Adrenal gland (tissue), 9 donors: ENCODE measurements at regions not wholly inside any gene's neighbourhood (a gene's known extent, or its start where the extent isn't known, plus 50 kb on each side); places are given as distances from the start of the nearest gene placed in this dataset.

ENCODE experiments used
- DNase-seq, 7 donors: peaks; one replicate each; pipeline ENCODE4 v3.0.0-alpha.2; 2019 to 2020
- H3K27ac ChIP-seq, 5 donors: fragments of 200-600 bp; sonication (generic) in 4 of 5; 1 replicate in 3 of 5; 2 replicates in 2 of 5; pipeline versions ENCODE4 v1.5.1 to v1.8.0; 2016 to 2020; ENCODE audit warnings: mild to moderate bottlenecking in 1 of 5
- H3K27me3 ChIP-seq: fragments of 200-600 bp; 2 replicates; pipeline ENCODE4 v1.8.0; 2021
- H3K36me3 ChIP-seq, 2 donors: fragments of 200-600 bp; replicated peaks in 1 of 2; 1 replicate in 1 of 2; 2 replicates in 1 of 2; pipeline versions ENCODE4 v1.5.1 to v1.8.0; 2018 to 2022
- H3K4me1 ChIP-seq, 2 donors: fragments of 200-600 bp; replicated peaks in 1 of 2; 1 replicate in 1 of 2; 2 replicates in 1 of 2; pipeline versions ENCODE4 v1.5.1 to v1.8.0; 2018 to 2021
- H3K4me3 ChIP-seq, 4 donors: fragments of 200-600 bp; sonication (generic) in 3 of 4; one replicate each; pipeline ENCODE4 v1.5.1; 2016 to 2018
- H3K9me3 ChIP-seq, 3 donors: fragments of 200-600 bp; sonication (generic) in 1 of 3; replicated peaks in 1 of 3; 1 replicate in 2 of 3; 2 replicates in 1 of 3; pipeline versions ENCODE4 v1.5.1 to v1.8.0; 2016 to 2021
- CTCF ChIP-seq, 6 experiments: fragments of 450-650 bp in 4 of 6; fragments of 200-600 bp in 2 of 6; sonication (generic) in 1 of 6; IDR thresholded peaks; 1 replicate in 5 of 6; 2 replicates in 1 of 6; pipeline versions ENCODE4 v1.5.1 to v1.8.0; 2016 to 2021; ENCODE audit warnings: antibody characterized with exemption in 6 of 6, mild to moderate bottlenecking in 2 of 6, moderate library complexity in 1 of 6
- POLR2A ChIP-seq, 2 donors: fragments of 450-650 bp; IDR thresholded peaks; one replicate each; pipeline ENCODE4 v1.6.1; 2017; ENCODE audit warnings: antibody characterized with exemption in 2 of 2, mild to moderate bottlenecking in 2 of 2, moderate library complexity in 1 of 2
- WGBS, 4 donors: extraction: QIAGEN DNeasy Blood & Tissue Kit in 2 of 4; methylation state at CpG; one replicate each; pipeline versions ENCODE4 v1.1.5 to v1.1.7; 2013 to 2017; 5-methylcytosine and 5-hydroxymethylcytosine counted together
- intact Hi-C, 2 donors: fragments of 100-400 bp; cut with DNase I; formaldehyde crosslinking; loops; one replicate each; pipeline versions ENCODE4 v1.14.1 to v1.15.0; 2022 to 2023
- donor health status: healthy with polysubstance abuse.
- donor health status: Bipolar disorder and iron deficiency.
- donor health status: DM: yes; HTN: yes; CAD: no.
- donor health status: DM: no; HTN: no; CAD: no.
- donor health status: DM: no; HTN: no; CAD: no.

GRCh38 chrX:30971774-30972603, 82.9 kb upstream of the TAB3 start:
- H3K27ac ChIP-seq: no peak overlapping the region
- no peaks in the 10 kb centered on the region for H3K4me1 ChIP-seq
- TF ChIP-seq CTCF (IDR thresholded peaks at IDR 0.05) (peak; percentile 37 to 65 (median 49)), POLR2A (IDR thresholded peaks at IDR 0.05) (no peak)
- H3K27me3 ChIP-seq: no peaks in the 10 kb centered on the region
- no peaks in the 10 kb centered on the region for H3K36me3 ChIP-seq
- no peaks in the 10 kb centered on the region for H3K9me3 ChIP-seq
- 4 to 32% (median 17%) methylated on average over 10 of the region's 10 CpGs for WGBS, 4 donors
- no peak overlapping the region for H3K4me3 ChIP-seq
- peak; percentile 20 to 51 (median 33) for DNase-seq
- intact Hi-C loops: no loop called here

- Histone ChIP-seq H3K9me3 (no peaks in the 10 kb centered on the region), H3K36me3 (no peaks in the 10 kb centered on the region), H3K27me3 (peaks cover 6% of the 10 kb centered on the region), H3K4me1 (no peaks in the 10 kb centered on the region), H3K4me3 (no peak overlapping the region), H3K27ac (no peak overlapping the region)
- no peak for TF ChIP-seq CTCF (IDR thresholded peaks at IDR 0.05)
- no peak for TF ChIP-seq POLR2A (IDR thresholded peaks at IDR 0.05)
- WGBS, 4 donors: 77 to 83% (median 81%) methylated on average over 4 of the region's 4 CpGs
- DNase-seq: no peak
- intact Hi-C loops: no loop called here
Observed at GRCh38 chrX:30967516-30967915, 78.5 kb upstream of the TAB3 start.

DNA sequence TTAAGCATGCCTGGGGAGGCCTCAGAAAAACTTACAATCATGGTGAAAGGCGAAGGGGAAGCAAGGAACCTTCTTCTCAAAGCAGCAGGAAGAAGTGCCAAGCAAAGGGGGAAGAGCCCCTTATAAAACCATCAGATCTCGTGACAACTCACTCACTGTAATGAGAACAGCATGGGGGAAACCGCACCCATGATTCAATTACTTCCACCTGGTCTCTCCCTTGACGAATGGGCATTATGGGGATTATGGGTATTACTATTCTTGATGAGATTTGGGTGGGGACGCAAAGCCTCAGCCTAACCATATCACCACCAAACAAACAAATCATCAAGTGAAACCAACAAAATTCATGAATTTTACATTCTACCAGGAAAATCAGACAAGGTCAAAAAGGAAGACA, 76.7 kb upstream of the TAB3 start:
- H3K4me3 ChIP-seq: no peak overlapping the region
- 72 to 83% (median 77%) methylated on average over 5 of the region's 5 CpGs for WGBS, 4 donors
- no peaks in the 10 kb centered on the region for H3K9me3 ChIP-seq
- H3K36me3 ChIP-seq: no peaks in the 10 kb centered on the region
- peaks cover 6% of the 10 kb centered on the region for H3K27me3 ChIP-seq
- no peaks in the 10 kb centered on the region for H3K4me1 ChIP-seq
- H3K27ac ChIP-seq: no peak overlapping the region
- intact Hi-C loops: no loop called here
- TF ChIP-seq POLR2A (IDR thresholded peaks at IDR 0.05) (no peak), CTCF (IDR thresholded peaks at IDR 0.05) (no peak)
- no peak for DNase-seq

- DNase-seq: no peak
- H3K27ac ChIP-seq: no peak overlapping the region
- intact Hi-C loops: no loop called here
- no peaks in the 10 kb centered on the region for H3K4me1 ChIP-seq
- no peak overlapping the region for H3K4me3 ChIP-seq
- WGBS, 4 donors: 48 to 85% (median 76%) methylated on average over 2 of the region's 2 CpGs
- no peaks in the 10 kb centered on the region for H3K36me3 ChIP-seq
- H3K9me3 ChIP-seq: no peaks in the 10 kb centered on the region
- H3K27me3 ChIP-seq: peaks cover 6% of the 10 kb centered on the region
- no peak for TF ChIP-seq POLR2A (IDR thresholded peaks at IDR 0.05)
Observed at GRCh38 chrX:30961387-30962174, 72.5 kb upstream of the TAB3 start.
